ENCODE measurements at regions not wholly inside any gene's neighbourhood (a gene's known extent, or its start where the extent isn't known, plus 50 kb on each side); places are given as distances from the start of the nearest gene placed in this dataset.
"Not testable (repeated sequence)": the region's sequence is repeated elsewhere in the genome, so short reads cannot be mapped to it uniquely, and the experiment has no call there.

DNA sequence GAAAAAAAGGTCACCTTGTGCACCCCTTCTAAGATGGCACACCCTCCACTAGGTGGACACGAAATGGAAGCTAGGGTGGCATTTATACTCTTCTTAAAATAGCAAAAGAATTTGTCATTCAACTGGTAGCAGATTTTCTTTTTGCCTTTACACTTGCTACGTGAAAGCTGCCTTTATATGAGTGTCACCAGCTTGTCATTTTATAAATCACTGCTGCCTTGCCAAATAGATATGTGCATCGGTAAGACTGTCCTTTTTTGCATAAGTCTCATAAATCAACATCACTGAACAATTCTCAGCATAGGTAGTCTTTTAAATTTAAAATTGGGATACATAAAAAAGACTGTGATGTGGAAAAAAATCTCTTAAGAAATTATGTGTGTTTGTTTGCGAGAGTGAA, 764.1 kb downstream of the TDRD15 start:
- no peak for DNase-seq (ENCODE audit: extremely low spot score, insufficient read length, low read depth)
- no peak for FAIRE-seq

DNA sequence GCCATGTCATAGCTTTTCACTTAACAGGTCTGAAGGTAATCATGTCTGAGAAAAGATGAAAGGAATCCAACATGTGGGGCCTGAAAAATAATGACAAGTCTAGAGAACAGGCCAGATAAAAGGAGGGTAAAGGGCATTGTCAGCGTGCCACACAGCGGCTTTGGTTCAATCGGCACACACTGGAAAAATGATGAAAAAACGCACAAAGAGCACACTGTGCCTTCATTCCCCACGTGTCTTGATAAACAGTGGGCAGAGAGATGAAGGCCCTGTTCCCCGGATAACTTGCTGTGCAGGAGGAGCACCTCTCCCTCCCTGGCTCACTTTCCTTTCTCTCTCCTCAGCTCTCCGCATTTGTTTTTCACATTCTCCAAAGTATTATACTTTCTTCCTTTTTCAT, 766.3 kb downstream of the TDRD15 start:
- FAIRE-seq (no peak), DNase-seq (ENCODE audit: extremely low spot score, insufficient read length, low read depth) (no peak)

DNA sequence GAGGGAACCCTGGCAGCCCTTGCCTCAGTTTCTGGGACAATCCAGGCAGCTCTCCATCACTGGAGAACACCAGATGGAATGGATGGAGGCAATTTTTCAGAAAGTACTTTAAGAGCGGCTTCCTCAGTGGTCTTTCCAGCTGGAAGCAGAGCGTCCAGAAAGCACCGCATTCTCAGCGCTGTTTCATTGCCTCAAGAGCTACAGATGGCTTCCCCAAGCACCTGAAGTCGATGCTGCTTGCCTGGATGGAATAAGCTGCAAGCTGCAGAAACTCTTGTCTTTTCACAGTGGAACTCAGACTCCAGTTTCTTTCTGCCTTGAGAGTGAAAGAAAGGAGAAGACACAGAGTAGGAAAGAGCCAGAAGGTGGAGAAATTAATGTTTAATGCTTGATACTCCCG, 766.9 kb downstream of the TDRD15 start:
- no peak for FAIRE-seq
- DNase-seq (ENCODE audit: extremely low spot score, insufficient read length, low read depth): no peak

DNA sequence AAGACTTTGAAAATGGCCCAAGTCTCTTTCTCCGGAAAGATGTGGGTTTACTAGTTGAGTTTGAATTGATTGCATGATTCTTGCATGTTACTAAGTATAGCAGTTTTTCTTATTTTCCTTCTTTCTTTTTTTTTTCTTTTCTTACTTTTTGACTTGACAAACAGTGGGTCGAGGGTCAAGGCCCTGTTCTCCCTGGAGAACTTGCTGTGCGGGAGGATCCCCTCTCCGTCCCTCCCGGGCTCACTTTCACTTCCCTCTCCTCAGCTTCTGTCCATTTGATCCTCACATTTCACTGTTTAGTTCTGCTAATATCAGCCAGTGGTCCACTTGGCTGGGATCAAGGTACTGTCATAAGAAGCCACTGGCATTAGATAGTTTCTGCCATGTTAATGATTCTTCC, 767.4 kb downstream of the TDRD15 start:
- FAIRE-seq (no peak), DNase-seq (ENCODE audit: extremely low spot score, insufficient read length, low read depth) (no peak)

DNA sequence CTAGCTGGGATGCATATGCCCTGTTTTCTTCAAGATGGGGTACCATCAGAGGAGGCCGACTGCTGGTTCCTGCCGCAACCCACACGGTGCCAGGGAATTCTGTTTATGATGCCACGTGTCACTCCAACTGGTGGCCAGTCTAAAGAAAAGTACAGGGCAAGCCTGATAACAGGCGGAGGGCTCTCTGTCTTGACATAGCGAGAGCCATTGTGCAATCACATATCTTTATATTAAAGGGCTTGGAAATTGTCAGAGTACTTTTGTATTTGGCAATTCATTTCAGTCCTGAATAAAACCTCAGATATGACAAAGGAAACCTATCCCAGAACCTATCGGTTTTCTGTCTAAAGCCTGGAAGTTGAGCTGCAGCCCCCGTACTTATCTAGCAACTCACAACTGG, 768.4 kb downstream of the TDRD15 start:
- DNase-seq (ENCODE audit: extremely low spot score, insufficient read length, low read depth): no peak
- FAIRE-seq: no peak

DNA sequence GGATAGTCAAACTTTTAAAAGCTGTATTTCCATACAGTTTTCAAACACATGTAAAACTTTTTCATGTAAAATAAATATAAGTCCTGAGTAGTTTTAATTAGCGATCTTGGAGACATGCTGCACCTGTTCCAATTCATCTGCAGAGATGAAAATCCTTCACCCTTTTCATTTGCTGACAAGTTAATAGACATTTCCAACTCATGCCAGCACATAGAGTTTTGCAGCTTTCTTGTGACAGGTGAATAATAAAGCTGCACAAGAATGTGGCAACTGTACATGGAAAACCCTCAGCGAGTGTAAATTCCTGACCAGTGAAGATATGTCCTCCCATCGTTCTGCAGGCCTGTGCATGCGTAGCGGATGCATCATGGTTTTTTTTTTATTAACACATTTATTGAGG, 771.4 kb downstream of the TDRD15 start:
- no peak for DNase-seq (ENCODE audit: extremely low spot score, insufficient read length, low read depth)
- no peak for FAIRE-seq

DNA sequence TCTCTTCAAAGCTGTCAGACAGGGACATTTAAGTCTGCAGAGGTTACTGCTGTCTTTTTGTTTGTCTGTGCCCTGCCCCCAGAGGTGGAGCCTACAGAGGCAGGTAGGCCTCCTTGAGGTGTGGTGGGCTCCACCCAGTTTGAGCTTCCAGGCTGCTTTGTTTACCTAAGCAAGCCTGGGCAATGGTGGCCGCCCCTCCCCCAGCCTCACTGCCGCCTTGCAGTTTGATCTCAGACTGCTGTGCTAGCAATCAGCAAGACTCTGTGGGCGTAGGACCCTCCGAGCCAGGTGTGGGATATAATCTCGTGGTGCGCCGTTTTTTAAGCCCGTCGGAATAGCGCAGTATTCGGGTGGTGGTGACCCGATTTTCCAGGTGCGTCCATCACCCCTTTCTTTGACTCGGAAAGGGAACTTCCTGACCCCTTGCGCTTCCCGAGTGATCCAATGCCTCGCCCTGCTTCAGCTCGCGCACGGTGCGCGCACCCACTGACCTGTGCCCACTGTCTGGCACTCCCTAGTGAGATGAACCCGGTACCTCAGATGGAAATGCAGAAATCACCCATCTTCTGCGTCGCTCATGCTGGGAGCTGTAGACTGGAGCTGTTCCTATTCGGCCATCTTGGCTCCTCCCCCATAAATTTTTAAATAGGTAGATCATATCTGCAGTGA, 785.1 kb downstream of the TDRD15 start:
- not testable (repeated sequence) for DNase-seq (ENCODE audit: extremely low spot score, insufficient read length, low read depth); FAIRE-seq

DNA sequence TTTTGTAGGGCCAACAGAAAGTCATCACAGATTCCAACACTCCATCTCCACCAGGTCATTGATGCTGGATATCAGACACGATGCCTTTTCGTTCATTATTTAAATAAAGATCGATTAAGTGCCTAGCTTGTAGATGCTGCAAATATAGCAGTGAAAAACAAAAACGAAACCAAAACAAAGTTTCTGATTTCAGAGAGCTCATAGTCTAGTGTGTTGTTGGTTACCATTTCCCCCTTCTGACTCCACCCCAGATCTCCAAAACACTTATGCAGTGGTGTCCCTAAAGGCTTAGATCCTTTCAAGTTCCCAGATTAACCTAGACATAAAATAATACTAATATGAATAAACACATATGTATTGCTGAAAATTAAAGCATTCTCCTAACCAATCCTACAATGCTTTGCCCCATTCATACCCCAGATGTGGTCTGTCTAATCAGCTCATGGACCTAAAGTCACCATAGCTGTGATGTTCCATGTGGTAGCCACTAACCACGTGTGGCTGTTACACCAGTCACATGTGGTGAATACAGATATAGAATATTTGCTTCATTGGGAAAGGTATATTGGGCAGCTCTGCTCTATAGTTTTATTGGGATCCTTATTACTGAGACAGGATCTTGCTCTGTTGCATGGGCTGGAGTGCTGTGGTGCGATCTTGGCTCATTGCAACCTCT, 787.2 kb downstream of the TDRD15 start:
- DNase-seq (ENCODE audit: extremely low spot score, insufficient read length, low read depth) (no peak), FAIRE-seq (no peak)

DNA sequence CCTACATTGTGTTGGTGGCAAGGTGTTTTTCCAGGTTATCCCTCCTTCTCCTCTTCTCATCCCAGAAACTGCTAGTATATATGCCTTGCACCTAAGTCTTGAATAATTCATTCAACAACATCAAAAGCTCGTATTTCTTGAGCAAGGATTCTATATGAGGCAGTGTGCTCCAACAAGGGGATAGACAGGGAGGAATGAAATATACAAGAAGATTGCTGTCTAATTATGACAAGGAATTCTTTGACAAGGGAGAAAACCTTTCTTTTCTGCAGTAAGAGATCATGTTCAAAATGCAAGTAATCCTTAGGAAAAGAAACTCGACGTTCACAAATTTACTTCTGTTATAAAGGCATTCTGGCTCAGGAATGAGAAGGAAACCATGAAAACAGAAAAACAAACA, 788.6 kb downstream of the TDRD15 start:
- DNase-seq (ENCODE audit: extremely low spot score, insufficient read length, low read depth): no peak
- FAIRE-seq: no peak

DNA sequence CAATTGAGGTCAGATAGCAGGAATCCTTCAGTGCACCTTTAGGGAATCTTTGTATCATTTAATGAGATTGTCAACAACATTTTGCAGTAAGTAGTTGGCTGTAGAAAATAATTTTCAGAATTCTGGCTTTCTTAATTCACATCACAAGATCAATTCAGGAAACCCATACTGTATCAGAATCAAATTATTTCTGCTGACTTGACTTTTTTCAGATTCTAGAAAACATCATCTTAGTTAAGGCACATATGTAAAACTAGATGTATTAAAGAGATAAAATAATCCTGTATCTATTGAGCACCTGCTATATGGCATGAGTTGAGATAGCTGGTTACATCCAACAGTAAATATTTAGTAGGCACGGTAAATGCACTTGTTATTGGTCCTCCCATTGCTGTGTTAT, 791.4 kb downstream of the TDRD15 start:
- FAIRE-seq (no peak), DNase-seq (ENCODE audit: extremely low spot score, insufficient read length, low read depth) (no peak)

DNA sequence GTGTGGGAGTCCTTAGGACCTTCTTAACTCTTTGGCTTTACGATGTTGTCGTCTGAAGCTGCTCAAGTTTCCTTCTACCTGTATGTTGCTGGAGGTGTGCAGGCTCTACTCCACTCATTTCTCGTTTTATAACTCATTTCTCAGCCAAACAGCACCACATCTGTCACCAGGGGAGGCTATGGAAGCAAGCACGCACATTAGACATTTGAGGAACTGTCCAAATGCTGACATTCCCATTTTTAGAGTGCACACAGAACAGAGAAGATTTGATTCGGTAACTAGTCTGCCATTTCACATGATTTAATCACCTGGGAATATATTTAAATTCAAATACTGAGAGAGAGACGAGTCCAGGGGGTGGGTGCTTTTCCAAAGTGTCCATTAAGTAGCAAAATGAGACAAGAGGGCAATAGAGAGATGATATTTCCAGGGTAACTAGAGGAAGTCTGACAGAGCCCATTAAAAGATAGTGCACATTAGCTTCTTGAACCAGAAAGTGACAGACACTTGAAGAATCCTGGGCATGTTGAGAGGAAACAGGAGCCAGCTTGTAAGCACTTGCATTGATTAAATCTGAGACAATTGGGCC, 793.3 kb downstream of the TDRD15 start:
- DNase-seq (ENCODE audit: extremely low spot score, insufficient read length, low read depth) (no peak), FAIRE-seq (no peak)

DNA sequence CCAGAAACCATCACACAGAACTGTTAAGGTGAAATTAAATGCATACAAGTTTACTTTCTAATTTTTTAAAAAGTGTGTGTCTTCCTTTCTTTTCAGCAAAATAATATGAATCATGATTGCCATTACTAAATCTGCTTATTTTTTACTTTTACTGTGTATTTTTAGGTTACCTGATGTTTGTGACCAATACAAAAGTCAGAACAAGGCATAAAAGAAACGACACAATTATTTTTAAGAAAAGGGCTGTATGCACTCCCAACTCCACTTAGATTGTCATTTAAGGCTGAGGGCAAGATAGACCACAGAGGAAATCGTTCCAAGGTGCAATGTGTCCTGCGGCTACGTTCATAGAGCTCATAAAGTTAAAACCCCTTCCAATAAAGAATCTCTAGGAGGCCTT, 797.0 kb downstream of the TDRD15 start:
- FAIRE-seq (no peak), DNase-seq (ENCODE audit: extremely low spot score, insufficient read length, low read depth) (no peak)

DNA sequence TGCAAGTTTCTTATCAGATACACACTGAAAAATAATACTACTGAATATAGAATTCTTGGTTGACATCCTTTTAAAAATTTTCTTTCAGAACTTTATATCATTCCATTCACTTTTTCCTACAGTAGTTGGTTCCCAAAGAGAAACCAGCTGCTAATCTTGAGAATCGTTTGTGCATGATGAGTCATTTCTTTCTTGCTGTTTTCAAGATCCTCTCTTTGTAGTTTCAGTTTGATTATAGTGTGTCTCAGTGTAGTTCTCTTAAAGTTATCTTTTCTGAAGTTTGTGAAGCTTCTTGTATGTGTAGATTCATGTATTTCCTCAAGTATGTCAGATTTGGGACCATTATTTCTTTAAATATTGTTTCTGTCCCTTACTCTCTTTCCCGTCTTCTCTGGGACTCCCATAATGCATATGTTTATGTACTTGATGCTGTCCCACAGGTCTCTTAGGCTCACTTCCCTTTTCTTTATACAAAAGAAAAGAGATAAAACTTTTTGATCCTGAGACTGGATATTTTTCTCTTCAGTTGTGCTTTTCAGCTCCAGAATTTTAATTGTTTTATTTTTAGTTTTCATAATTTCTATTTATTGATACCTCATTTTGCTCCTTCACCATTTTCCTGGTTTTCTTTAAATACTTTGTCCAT, 801.0 kb downstream of the TDRD15 start:
- DNase-seq (ENCODE audit: extremely low spot score, insufficient read length, low read depth): no peak
- no peak for FAIRE-seq

DNA sequence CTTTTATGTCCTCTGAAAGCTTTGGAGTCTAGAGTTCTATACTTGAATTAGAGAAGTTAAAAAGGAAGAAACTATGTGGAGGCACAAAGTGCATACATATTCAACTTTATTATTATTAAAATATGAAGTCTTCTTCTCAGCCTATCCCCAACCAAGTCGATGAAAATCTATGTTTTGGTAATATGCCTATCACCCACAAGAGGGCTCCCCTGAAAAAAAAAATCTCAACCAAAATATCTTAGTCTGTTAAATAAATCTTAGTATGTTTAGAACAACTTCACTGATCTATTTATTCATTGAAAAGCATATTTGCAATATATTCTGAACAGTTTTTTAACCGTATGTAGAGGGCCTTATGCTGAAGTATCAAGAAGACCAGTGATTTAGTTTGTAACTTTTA, 804.5 kb downstream of the TDRD15 start:
- DNase-seq (ENCODE audit: extremely low spot score, insufficient read length, low read depth) (no peak), FAIRE-seq (no peak)

DNA sequence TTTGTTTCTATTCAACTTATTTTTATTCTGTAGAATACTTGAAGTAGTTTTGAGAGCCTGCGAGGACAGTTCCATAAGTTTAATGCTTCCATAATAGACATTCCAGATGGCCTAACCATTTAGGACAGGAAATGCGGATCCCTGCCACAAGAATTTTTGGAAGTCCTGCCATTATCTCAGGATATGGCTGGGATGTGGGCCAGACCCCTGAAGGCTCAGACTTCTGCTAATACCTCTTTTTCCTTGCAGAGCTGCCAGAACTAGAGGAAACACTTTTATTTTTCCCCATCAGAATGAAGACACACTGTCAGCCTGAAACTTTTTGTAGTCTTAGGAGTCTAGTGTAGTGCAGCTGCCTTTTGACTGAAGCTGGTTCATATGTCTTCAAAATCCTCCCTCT, 806.5 kb downstream of the TDRD15 start:
- DNase-seq (ENCODE audit: extremely low spot score, insufficient read length, low read depth) (no peak), FAIRE-seq (no peak)

DNA sequence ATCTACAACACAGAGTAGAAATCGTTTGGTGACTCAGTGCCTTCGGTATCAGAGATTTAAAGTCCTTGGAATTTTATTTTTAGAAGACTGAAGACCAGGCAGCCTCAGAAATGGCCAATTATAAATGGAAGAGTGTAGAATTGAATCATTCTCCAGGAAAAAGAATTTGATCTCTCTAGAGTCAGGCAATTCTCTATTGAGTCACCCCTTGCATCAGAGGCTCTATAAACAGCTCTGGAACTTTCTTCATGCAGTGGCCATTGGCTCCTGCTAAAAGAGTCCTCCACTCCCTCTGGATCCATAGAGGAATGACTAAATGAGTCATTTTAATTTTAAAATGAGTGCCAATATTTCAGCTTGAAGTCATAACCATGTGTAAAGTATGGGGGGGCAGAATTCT, 816.2 kb downstream of the TDRD15 start:
- DNase-seq (ENCODE audit: extremely low spot score, insufficient read length, low read depth) (no peak), FAIRE-seq (no peak)

DNA sequence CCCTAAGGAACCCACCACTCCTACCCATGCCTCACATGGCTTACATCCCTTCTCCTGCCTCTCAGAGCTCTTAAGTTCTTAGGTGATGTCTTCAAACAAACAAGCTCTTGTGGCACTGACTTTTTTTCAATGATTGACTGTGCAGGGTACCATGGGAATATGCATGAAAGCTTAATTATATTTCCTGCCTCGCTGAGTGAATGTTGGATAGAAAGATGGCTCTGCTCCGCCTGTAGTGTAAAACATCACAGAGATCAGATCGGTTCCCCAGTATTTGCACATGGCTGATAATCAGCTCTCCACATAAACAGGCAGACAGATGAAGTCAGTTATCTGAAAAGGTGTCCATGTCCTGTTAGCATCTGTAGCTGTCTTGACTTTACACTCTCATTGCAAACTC, 820.8 kb downstream of the TDRD15 start:
- DNase-seq (ENCODE audit: extremely low spot score, insufficient read length, low read depth): no peak

DNA sequence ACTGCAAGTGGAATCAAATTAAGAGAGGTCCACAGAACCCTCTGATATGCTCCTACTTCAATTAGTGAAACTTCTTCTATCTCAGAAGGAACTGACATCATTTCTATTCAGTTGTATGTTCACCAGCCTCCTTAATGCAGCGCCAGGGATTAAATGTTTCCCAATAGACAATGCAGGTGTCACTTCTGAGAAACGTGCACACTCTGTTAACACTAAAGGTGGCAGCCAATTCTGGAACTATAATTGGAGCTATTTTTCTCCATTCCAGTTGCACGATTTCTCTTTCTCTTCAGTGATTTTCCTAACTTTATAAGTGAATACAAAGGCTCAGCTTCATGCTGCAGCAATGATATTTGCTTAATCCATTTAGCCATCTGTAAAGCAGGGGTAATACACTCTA, 821.9 kb downstream of the TDRD15 start:
- no peak for FAIRE-seq
- no peak for DNase-seq (ENCODE audit: extremely low spot score, insufficient read length, low read depth)

More for the DNA sequence above, 820.8 kb downstream of the TDRD15 start:
- no peak for FAIRE-seq

DNA sequence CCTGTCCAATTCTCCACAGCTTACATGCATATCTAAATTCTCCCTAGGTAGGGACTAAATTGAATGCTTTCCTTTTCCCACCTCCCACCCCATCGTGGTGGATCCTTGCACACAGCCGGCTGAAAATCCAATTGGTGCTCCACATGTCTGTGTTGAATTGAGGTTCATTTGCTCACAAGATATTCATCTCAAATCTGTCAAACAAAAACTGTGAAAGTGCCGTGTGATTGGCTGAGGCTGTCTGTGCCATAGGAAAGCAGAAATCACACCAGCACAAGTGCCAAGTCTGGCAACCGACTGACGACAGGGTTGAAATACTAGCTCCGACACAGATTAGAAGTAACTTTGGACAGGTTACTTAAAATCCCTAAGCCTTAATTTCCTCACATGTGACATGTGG, 823.3 kb downstream of the TDRD15 start:
- FAIRE-seq (no peak), DNase-seq (ENCODE audit: extremely low spot score, insufficient read length, low read depth) (no peak)

DNA sequence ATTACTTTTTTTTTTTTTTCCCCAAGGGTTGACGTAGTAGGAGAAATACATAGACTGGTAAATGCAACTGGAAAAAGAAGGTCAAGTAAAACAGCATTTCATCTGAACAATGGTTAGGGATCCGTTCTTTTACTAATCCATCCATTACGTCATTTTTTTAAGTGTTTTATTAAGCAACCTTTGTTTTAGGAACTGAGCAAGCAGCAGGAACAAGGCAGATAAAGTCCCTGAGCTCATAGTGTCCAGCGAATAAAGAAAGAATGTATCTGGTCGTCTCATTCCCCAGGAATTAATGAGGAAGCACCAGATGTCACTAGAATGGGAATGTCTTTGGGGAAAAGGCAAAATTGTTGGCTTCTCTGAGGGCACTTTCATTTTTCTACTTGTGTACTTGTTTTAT, 842.4 kb downstream of the TDRD15 start:
- DNase-seq (ENCODE audit: extremely low spot score, insufficient read length, low read depth): no peak
- FAIRE-seq: no peak

DNA sequence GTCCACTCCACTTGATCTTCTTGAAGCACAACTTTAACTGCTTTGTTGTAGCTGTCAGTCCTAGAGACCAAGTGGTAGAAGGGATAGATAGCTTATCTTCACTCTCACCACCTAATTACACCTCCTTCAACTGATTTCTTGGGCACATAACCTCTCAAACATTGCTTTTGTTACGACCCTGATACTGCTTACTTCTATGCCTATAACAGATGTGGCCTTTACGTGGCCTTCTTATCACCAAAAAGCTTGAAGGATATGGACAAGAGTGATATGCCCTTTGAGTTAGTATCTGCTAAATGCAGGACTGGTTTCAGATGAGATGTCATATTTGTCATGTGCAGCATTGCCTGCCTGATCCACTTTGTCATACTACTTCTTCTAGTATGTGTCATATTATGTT, 847.2 kb downstream of the TDRD15 start:
- DNase-seq (ENCODE audit: extremely low spot score, insufficient read length, low read depth): no peak
- no peak for FAIRE-seq

All from GM18507 (cell line).